HG02840 (cell line): ENCODE measurements at regions not wholly inside any gene's neighbourhood (a gene's known extent, or its start where the extent isn't known, plus 50 kb on each side); places are given as distances from the start of the nearest gene placed in this dataset.

ENCODE experiments used
- ATAC-seq: cut with Tn5 transposase; IDR thresholded peaks from one replicate; pipeline ENCODE4 v1.9.1; 2021; ENCODE audit warnings: mild to moderate bottlenecking, moderate library complexity, moderate number of reproducible peaks; ENCODE audit not compliant: unreplicated experiment, low FRiP score

- no peak for ATAC-seq
These were observed 463.7 kb downstream of the DNAH5 start for GRCh38 chr5:13480834-13481233.

GRCh38 chr5:13478831-13479465 lies 465.5 kb downstream of the DNAH5 start:
- ATAC-seq: no peak

GRCh38 chr5:13477118-13477737 lies 467.3 kb downstream of the DNAH5 start:
- ATAC-seq: no peak

GRCh38 chr5:13472842-13473241 lies 471.6 kb downstream of the DNAH5 start:
- no peak for ATAC-seq

GRCh38 chr5:13470975-13471374 lies 473.5 kb downstream of the DNAH5 start:
- ATAC-seq: no peak

GRCh38 chr5:13470263-13470662 lies 474.2 kb downstream of the DNAH5 start:
- ATAC-seq: no peak

- ATAC-seq: no peak
These were observed 479.8 kb downstream of the DNAH5 start for GRCh38 chr5:13464532-13465193.

GRCh38 chr5:13460587-13460986 lies 483.9 kb downstream of the DNAH5 start:
- no peak for ATAC-seq

GRCh38 chr5:13454050-13454449 lies 490.4 kb downstream of the DNAH5 start:
- ATAC-seq: no peak

GRCh38 chr5:13448843-13449242 lies 495.6 kb downstream of the DNAH5 start:
- no peak for ATAC-seq

GRCh38 chr5:13439430-13439829 lies 505.1 kb downstream of the DNAH5 start:
- ATAC-seq: no peak

- ATAC-seq: no peak
These were observed 516.5 kb downstream of the DNAH5 start for GRCh38 chr5:13427827-13428557.

- no peak for ATAC-seq
These were observed 532.4 kb downstream of the DNAH5 start for GRCh38 chr5:13412040-13412595.

GRCh38 chr5:13408616-13409015 lies 535.9 kb downstream of the DNAH5 start:
- no peak for ATAC-seq

GRCh38 chr5:13403351-13403750 lies 541.1 kb downstream of the DNAH5 start:
- no peak for ATAC-seq

- ATAC-seq: no peak
These were observed 559.4 kb downstream of the DNAH5 start for GRCh38 chr5:13385066-13385465.

- ATAC-seq: no peak
These were observed 562.3 kb downstream of the DNAH5 start for GRCh38 chr5:13382232-13382631.

GRCh38 chr5:13378091-13378490 lies 566.4 kb downstream of the DNAH5 start:
- ATAC-seq: no peak

GRCh38 chr5:13359344-13359743 lies 585.1 kb downstream of the DNAH5 start:
- no peak for ATAC-seq

GRCh38 chr5:13358342-13358741 lies 586.1 kb downstream of the DNAH5 start:
- ATAC-seq: no peak

- ATAC-seq: no peak
These were observed 586.6 kb downstream of the DNAH5 start for GRCh38 chr5:13357929-13358328.
